NCI-H187 treated with DMSO at 0.1 percent for 48 hours (cell line): ENCODE measurements at regions not wholly inside any gene's neighbourhood (a gene's known extent, or its start where the extent isn't known, plus 50 kb on each side); places are given as distances from the start of the nearest gene placed in this dataset.
"Not testable (repeated sequence)": the region's sequence is repeated elsewhere in the genome, so short reads cannot be mapped to it uniquely, and the experiment has no call there.

Experiments used
- DNase-seq: peaks from one replicate; lab custom pipeline; 2025; lab: John Stamatoyannopoulos, UW

- DNase-seq: no peak
Observed at GRCh38 chr21:39000496-39000895, 182.8 kb downstream of the PSMG1 start.

- no peak for DNase-seq
Observed at GRCh38 chr21:38999161-38999560, 184.1 kb downstream of the PSMG1 start.

DNA sequence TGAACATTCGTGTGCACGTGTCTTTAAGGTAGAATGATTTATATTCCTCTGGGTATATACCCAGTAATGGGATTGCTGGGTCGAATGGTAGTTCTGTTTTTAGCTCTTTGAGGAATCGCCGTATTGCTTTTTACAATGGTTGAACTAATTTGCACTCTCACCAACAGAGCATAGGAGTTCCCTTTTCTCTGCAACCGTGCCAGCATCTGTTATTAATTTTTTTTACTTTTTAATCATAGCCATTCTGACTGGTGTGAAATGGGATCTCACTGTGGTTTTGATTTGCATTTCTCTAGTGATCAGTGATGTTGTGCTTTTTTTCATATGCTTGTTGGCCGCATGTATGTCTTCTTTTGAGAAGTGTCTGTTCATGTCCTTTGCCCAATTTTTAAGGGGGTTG, 185.0 kb downstream of the PSMG1 start:
- not testable (repeated sequence) for DNase-seq

- not testable (repeated sequence) for DNase-seq
Observed at GRCh38 chr21:38997843-38998175, 185.4 kb downstream of the PSMG1 start.

GRCh38 chr21:38997051-38997842, 186.0 kb downstream of the PSMG1 start:
- no peak for DNase-seq

DNA sequence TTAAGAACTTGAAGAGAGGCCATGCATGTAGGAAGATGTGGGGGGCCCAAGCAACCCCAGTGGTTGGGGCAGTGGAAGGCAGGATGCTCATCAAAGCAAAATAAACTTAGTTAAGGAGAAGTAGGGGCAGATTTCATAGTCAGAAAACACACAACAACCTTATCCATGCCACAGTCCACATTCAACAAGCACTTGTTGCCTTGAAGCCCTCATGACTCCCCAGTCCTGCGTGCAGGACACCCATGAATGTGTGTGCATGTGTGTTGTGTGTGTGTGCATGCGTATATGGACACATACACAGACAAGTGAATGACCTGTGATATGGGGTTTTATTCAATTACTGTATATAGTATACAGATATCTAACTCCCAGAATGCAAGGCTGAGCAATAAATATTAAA, 186.9 kb downstream of the PSMG1 start:
- DNase-seq: no peak

GRCh38 chr21:38995731-38996130, 187.5 kb downstream of the PSMG1 start:
- no peak for DNase-seq

DNA sequence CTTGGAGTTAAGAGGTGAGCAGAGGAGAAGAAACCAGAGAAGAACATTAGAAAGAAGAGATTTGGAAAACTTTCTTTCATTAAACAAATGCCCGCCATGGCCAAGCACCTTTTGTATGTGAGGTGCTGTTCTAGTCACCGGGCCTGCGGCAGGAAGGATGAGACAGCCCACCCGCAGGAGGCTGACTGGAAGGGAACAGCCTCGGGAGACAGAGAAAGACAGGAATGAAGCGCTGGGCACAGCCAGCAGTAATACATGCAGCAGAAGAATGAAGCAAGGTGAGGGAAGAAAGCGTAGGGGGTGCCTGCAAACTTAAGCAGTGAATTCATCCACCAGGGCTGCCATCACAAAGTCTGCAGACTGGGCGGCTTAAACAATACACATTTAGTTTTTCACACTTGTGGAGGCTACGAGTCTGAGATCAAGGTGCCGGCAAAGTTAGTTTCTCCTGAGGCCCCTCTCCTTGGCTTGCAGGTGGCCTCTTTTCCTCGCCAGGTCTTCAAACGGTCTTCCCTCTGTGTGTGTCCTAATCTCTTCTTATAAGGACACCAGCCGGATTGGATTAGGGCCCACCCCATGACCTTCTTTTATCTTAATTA, 188.1 kb downstream of the PSMG1 start:
- no peak for DNase-seq

- no peak for DNase-seq
Observed at GRCh38 chr21:38994042-38994441, 188.3 kb downstream of the ETS2 start.

DNA sequence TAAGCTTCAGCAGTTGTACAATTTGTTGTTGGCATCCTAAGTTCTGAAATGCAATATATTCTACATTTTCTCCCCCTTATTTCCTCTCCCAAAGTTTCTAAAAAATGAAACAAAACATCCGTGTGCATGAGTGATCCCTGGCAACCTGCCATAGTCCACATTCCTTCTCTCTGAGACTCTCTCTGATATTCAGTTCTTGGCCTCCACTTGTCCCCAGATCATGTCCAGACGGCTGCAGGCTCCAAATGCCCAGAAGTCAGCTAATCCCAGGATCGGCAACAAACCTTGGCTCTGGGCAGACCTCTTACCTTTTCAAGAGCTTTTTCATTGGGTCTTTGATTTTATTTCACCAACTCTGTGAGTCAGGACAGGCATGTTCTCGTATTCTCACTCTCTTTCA, 187.8 kb downstream of the ETS2 start:
- no peak for DNase-seq

- DNase-seq: no peak
Observed at GRCh38 chr21:38992737-38993136, 187.0 kb downstream of the ETS2 start.

GRCh38 chr21:38990424-38990794, 184.7 kb downstream of the ETS2 start:
- DNase-seq: peak; percentile 53

DNA sequence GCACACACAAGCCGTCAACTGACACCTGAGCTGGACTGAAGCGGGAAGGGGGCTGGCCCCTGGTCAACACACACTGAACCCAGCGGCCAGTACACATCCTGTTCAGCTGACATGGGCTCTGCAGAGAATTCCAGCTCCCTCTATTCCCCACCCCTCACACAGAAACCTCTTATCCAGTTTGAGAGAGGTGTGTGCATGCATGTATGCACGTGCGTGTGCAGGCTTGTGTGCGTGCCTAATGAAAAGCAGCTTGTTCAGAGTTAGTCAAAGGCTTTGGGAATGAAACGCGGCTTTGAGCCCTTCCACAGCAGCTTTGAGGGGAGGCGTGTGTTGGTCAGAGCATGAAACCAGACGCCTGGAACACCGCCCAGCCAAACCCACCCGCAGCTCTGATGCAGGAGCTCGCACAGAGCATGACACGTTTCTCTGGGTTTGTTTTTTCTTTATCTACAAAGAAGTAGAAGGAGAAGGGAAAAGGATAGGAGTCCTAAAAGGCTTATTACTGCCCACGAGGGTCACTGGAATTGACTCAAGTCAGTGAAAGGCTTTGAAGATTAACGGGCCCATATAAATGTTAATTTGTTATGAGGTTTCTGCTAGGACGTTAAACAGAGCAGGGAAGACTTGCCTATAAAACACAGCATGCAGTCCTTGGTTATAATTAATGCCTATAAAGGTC, 184.2 kb downstream of the ETS2 start:
- DNase-seq: no peak

- no peak for DNase-seq
Observed at GRCh38 chr21:38989379-38989744, 183.6 kb downstream of the ETS2 start.

- DNase-seq: no peak
Observed at GRCh38 chr21:38988509-38989378, 183.0 kb downstream of the ETS2 start.

DNA sequence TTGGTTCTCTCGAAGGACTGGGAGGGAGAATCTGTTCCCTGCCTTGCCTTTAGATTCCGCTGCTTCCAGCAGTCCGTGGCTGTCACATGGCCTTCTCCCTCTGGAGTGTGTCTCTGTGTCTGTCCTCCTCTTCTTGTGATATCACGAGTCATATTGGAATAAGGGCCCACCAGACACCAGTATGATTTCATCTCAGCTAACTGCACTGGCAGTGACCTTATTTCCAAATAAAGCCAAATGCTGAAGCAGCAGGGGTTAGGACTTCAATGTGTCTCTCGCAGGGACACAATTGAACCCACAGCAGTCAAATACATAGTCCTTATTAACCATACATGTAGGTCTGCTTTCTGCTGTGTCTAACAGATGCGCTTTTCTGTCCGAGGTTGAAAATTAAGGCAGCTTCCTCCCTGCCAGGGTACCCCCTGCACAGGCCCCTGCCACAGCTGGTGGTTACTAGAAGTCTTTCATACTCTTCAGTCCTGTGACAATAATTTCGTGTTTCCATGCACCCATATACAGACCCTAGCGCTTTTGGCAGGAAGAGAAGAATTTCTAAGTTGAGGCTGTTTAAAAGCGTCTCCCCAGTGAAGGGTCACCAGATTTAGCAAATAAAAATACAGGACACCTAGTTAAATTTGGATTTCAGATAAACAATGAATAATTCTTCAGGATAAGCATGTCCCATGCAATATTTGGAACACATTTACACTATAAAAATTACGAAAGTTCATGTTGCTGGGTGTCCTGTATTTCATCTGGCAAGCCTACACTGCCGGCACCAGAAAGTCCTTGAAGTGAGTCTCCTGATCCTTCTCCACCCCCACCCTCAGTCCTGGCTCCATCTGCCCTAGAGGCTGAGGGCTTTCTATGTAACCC, 182.1 kb downstream of the ETS2 start:
- DNase-seq: no peak

- no peak for DNase-seq
Observed at GRCh38 chr21:38986806-38987632, 181.3 kb downstream of the ETS2 start.

GRCh38 chr21:38986406-38986805, 180.7 kb downstream of the ETS2 start:
- DNase-seq: no peak

DNA sequence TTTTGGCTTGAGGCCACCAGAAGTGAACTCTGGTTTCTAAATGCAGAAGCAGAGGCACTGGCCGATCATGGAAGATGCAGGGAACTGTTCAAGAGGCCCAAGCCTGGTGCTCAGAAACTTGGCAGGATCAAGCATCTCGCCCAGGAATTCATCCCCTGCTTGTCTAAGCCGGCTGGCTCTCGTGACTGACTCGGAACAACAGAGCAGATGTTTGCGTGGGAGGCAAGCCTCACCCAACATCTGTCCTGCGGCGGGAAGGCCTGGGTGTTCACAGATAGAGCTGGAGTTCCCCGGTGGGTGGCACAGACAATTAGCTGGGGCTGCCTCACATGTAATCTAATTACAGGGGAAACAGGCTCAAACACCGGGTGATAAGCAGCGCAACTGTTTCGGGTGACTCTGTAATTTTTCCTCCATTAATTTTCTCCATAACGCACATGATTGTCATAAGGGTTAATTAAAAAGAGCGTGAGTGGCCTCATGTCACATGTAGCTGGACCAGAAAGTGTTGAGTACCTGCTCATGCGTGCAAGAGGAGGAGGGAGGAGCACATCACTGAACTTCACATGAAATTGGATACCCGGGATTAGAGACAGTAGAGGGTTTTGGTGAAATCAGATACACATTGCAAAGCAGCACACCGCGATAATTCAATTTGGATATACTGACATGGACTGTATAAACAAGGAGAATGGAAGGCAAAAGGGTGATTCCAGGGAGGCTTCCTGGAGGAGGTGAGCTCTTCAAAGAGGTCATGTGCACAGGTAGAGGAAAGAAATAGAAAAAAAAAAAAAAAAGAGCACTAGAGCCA, 180.0 kb downstream of the ETS2 start:
- peak; percentile 92 for DNase-seq
